ENCODE measurements at regions not wholly inside any gene's neighbourhood (a gene's known extent, or its start where the extent isn't known, plus 50 kb on each side); places are given as distances from the start of the nearest gene placed in this dataset.
"Not testable (repeated sequence)": the region's sequence is repeated elsewhere in the genome, so short reads cannot be mapped to it uniquely, and the experiment has no call there.

GRCh38 chr2:236786751-236787150 is 217.1 kb downstream of the ACKR3 start:
- no peaks in the 10 kb centered on the region for H3K9me3 ChIP-seq
- intact Hi-C loops (cut with DNase I) = no loop called here
- no peak for DNase-seq
- no peak overlapping the region for H3K27ac ChIP-seq
- no peaks in the 10 kb centered on the region for H3K4me1 ChIP-seq
- TF ChIP-seq, protein P1, sequence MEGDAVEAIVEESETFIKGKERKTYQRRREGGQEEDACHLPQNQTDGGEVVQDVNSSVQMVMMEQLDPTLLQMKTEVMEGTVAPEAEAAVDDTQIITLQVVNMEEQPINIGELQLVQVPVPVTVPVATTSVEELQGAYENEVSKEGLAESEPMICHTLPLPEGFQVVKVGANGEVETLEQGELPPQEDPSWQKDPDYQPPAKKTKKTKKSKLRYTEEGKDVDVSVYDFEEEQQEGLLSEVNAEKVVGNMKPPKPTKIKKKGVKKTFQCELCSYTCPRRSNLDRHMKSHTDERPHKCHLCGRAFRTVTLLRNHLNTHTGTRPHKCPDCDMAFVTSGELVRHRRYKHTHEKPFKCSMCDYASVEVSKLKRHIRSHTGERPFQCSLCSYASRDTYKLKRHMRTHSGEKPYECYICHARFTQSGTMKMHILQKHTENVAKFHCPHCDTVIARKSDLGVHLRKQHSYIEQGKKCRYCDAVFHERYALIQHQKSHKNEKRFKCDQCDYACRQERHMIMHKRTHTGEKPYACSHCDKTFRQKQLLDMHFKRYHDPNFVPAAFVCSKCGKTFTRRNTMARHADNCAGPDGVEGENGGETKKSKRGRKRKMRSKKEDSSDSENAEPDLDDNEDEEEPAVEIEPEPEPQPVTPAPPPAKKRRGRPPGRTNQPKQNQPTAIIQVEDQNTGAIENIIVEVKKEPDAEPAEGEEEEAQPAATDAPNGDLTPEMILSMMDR (IDR thresholded peaks at IDR 0.05) = no peak
- WGBS, 3 donors = 84 to 85% (median 85%) methylated on average over 4 of the region's 4 CpGs
- no peaks in the 10 kb centered on the region for H3K36me3 ChIP-seq (ENCODE audit: insufficient read depth in 1 of 2, low read depth in 1 of 2)
- no peaks in the 10 kb centered on the region for H3K27me3 ChIP-seq (ENCODE audit: insufficient read depth in 3 of 3, low read length in 2 of 3)
- no peak for ATAC-seq
- H3K4me3 ChIP-seq = no peak overlapping the region

GRCh38 chr2:236787376-236787775 is 217.8 kb downstream of the ACKR3 start:
- H3K36me3 ChIP-seq (ENCODE audit: insufficient read depth in 1 of 2, low read depth in 1 of 2); H3K9me3 ChIP-seq; DNase-seq; H3K4me3 ChIP-seq; H3K27ac ChIP-seq; H3K4me1 ChIP-seq; ATAC-seq; intact Hi-C loops (cut with DNase I); H3K27me3 ChIP-seq (ENCODE audit: insufficient read depth in 3 of 3, low read length in 2 of 3): not testable (repeated sequence)
- whole genome bisulfite sequencing, 3 donors = 81 to 96% (median 88%) methylated on average over 5 of the region's 5 CpGs

- no peaks in the 10 kb centered on the region for H3K36me3 ChIP-seq (ENCODE audit: insufficient read depth in 1 of 2, low read depth in 1 of 2)
- H3K9me3 ChIP-seq = no peaks in the 10 kb centered on the region
- DNase-seq (no peak), ATAC-seq (no peak)
- WGBS, 3 donors = 60 to 72% (median 63%) methylated on average over 7 of the region's 7 CpGs
- H3K27me3 ChIP-seq (ENCODE audit: insufficient read depth in 3 of 3, low read length in 2 of 3) = no peaks in the 10 kb centered on the region
- TF ChIP-seq, protein P1 (IDR thresholded peaks at IDR 0.05) = no peak
- intact Hi-C loops (cut with DNase I) = no loop called here
- no peak overlapping the region for H3K4me3 ChIP-seq
- no peaks in the 10 kb centered on the region for H3K4me1 ChIP-seq
- H3K27ac ChIP-seq = no peak overlapping the region
Observed at GRCh38 chr2:236787885-236788284, 218.3 kb downstream of the ACKR3 start.

DNA sequence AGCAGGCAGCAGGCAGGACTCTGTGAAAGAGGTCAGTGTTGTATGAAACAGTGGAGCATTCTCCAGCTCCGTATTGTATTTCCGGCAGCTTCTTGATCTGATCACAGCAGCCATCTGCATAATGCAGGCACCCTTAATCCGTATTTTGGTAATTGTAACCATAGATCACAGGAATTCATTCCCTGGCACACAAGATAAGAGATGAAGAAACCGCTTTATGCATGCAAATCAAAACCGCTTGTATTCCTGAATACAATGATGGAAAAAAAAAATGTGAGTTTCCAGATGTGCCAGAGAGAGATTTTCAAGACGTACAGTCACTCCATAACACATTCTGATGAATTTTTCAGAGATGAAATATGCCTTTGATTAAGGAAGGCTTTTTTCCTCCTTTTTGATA is 221.3 kb downstream of the ACKR3 start:
- WGBS, 3 donors = 28 to 41% (median 32%) methylated on average over 6 of the region's 6 CpGs

GRCh38 chr2:236793023-236794011 is 223.7 kb downstream of the ACKR3 start:
- H3K27ac ChIP-seq = no peak overlapping the region
- no peaks in the 10 kb centered on the region for H3K36me3 ChIP-seq (ENCODE audit: insufficient read depth in 1 of 2, low read depth in 1 of 2)
- no peak overlapping the region for H3K4me3 ChIP-seq
- H3K4me1 ChIP-seq = no peaks in the 10 kb centered on the region
- H3K9me3 ChIP-seq = no peaks in the 10 kb centered on the region
- ATAC-seq (no peak), DNase-seq (no peak)
- TF ChIP-seq, protein P1 (IDR thresholded peaks at IDR 0.05) = no peak
- 78 to 87% (median 82%) methylated on average over 35 to 37 of the region's 37 CpGs for WGBS, 3 donors
- intact Hi-C loops (cut with DNase I) = no loop called here
- H3K27me3 ChIP-seq (ENCODE audit: insufficient read depth in 3 of 3, low read length in 2 of 3) = no peaks in the 10 kb centered on the region

More for the DNA sequence above, 221.3 kb downstream of the ACKR3 start:
- Histone ChIP-seq H3K9me3 (no peaks in the 10 kb centered on the region), H3K4me3 (no peak overlapping the region), H3K27ac (no peak overlapping the region), H3K27me3 (ENCODE audit: insufficient read depth in 3 of 3, low read length in 2 of 3) (no peaks in the 10 kb centered on the region), H3K36me3 (ENCODE audit: insufficient read depth in 1 of 2, low read depth in 1 of 2) (no peaks in the 10 kb centered on the region), H3K4me1 (no peaks in the 10 kb centered on the region)
- ATAC-seq (no peak), DNase-seq (no peak)
- intact Hi-C loops (cut with DNase I) = no loop called here
- TF ChIP-seq, protein P1 (IDR thresholded peaks at IDR 0.05) = no peak

Data from psoas muscle (tissue), 7 donors.